ENCODE measurements at regions not wholly inside any gene's neighbourhood (a gene's known extent, or its start where the extent isn't known, plus 50 kb on each side); places are given as distances from the start of the nearest gene placed in this dataset.

GRCh38 chr2:238985041-238985729, 137.3 kb downstream of the TWIST2 start:
- TF ChIP-seq ZNF18 (tag by site-specific recombination; IDR thresholded peaks at IDR 0.05) (no peak), ZFP37 (tag by site-specific recombination; IDR thresholded peaks at IDR 0.05) (no peak), ZNF792 (tag by site-specific recombination; IDR thresholded peaks at IDR 0.05) (no peak), KLF16 (tag by site-specific recombination; IDR thresholded peaks at IDR 0.05) (no peak), YY1 (tag by site-specific recombination; IDR thresholded peaks at IDR 0.05) (no peak), ZNF514 (tag by site-specific recombination; IDR thresholded peaks at IDR 0.05) (no peak), ATF2 (tag by site-specific recombination; IDR thresholded peaks at IDR 0.05; ENCODE audit: low read depth) (no peak), TCF7L2 (IDR thresholded peaks at IDR 0.05; ENCODE audit: borderline replicate concordance, low read depth, low read length) (no peak), CTCF (tag by site-specific recombination; IDR thresholded peaks at IDR 0.05) (no peak), ZNF148 (tag by site-specific recombination; IDR thresholded peaks at IDR 0.05; ENCODE audit: borderline replicate concordance) (no peak), ZNF202 (tag by site-specific recombination; IDR thresholded peaks at IDR 0.05; ENCODE audit: borderline replicate concordance) (no peak), ZNF140 (tag by site-specific recombination; IDR thresholded peaks at IDR 0.05) (no peak)
